ENCODE measurements at regions not wholly inside any gene's neighbourhood (a gene's known extent, or its start where the extent isn't known, plus 50 kb on each side); places are given as distances from the start of the nearest gene placed in this dataset.

GRCh38 chr6:164247106-164247505, 832.6 kb downstream of the QKI start:
- no peak for TF ChIP-seq CTCF (IDR thresholded peaks at IDR 0.05; ENCODE audit: low read depth, low read length)
- no peak for TF ChIP-seq EZH2phosphoT487 (IDR thresholded peaks at IDR 0.05; ENCODE audit: low read depth)
